Peyer's patch (tissue), 4 donors: ENCODE measurements at regions not wholly inside any gene's neighbourhood (a gene's known extent, or its start where the extent isn't known, plus 50 kb on each side); places are given as distances from the start of the nearest gene placed in this dataset.

ENCODE experiments used
- DNase-seq, 3 donors: peaks; one replicate each; pipeline ENCODE4 v3.0.0-alpha.2; 2017 to 2019
- H3K27ac ChIP-seq, 4 donors: fragments of 200-600 bp; sonication (generic); one replicate each; pipeline ENCODE4 v1.5.1; 2016 to 2019
- H3K27me3 ChIP-seq, 2 donors: fragments of 200-600 bp; sonication (generic); one replicate each; pipeline ENCODE4 v1.5.1; 2019
- H3K36me3 ChIP-seq, 3 donors: fragments of 200-600 bp; sonication (generic); one replicate each; pipeline ENCODE4 v1.5.1; 2016 to 2019
- H3K4me1 ChIP-seq, 4 donors: fragments of 200-600 bp; sonication (generic); one replicate each; pipeline ENCODE4 v1.5.1; 2016 to 2019
- H3K4me3 ChIP-seq, 4 donors: fragments of 200-600 bp; sonication (generic); 1 replicate in 3 of 4; 2 replicates in 1 of 4; pipeline ENCODE4 v1.5.1; 2016 to 2019; ENCODE audit warnings: mild to moderate bottlenecking in 1 of 4
- H3K9me3 ChIP-seq, 4 donors: fragments of 200-600 bp; sonication (generic); one replicate each; pipeline ENCODE4 v1.5.1; 2016 to 2019; ENCODE audit warnings: mild to moderate bottlenecking in 1 of 4
- CTCF ChIP-seq, 6 experiments: fragments of 450-650 bp in 4 of 6; fragments of 200-600 bp in 2 of 6; sonication (generic) in 1 of 6; IDR thresholded peaks; one replicate each; pipeline ENCODE4 v1.5.1; 2017 to 2019; ENCODE audit warnings: antibody characterized with exemption in 6 of 6, mild to moderate bottlenecking in 3 of 6, moderate library complexity in 1 of 6
- POLR2A ChIP-seq, 2 donors: fragments of 450-650 bp; IDR thresholded peaks; one replicate each; pipeline ENCODE4 v1.5.1; 2017; ENCODE audit warnings: antibody characterized with exemption in 2 of 2, mild to moderate bottlenecking in 2 of 2, moderate library complexity in 2 of 2

GRCh38 chr15:31461911-31462480 lies 135.4 kb downstream of the KLF13 start:
- Histone ChIP-seq H3K36me3 (no peaks in the 10 kb centered on the region), H3K9me3 (no peaks in the 10 kb centered on the region), H3K4me3 (no peak overlapping the region), H3K27me3 (no peaks in the 10 kb centered on the region), H3K27ac (no peak overlapping the region), H3K4me1 (peaks cover 0 to 20% (median 9%) of the 10 kb centered on the region in 4 donors)
- no peak for TF ChIP-seq POLR2A (IDR thresholded peaks at IDR 0.05)
- peak in 1 of 6 experiments; percentile 5 for TF ChIP-seq CTCF (IDR thresholded peaks at IDR 0.05)
- peak in 1 of 3 donors; percentile 33 for DNase-seq

DNA sequence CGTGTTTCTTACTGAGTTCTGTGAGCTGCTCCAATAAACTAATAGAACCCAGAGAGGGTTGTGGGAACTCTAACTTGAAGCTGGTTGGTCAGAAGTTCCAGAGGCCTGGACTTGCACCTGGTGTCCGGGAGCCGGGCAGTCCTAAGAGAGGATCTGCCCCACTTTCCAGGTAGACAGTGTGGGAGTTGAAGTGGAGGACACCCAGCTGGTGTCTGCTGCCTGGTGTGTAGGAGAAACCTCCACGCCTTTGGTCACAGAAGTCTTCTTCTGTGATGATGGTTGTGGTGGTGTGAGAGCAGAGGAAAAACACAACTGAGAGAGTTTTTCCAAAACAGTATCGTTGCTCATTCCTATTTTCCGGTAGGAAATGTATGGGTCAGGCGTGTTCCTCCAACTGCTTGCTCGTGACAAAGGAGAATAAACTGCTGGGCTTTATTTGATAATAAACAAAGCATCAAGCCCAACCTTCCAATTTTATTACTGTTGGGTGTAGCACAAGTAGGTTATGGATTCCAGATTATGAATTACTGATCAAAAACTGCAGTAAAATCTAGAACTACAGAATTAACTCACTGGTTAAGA lies 137.0 kb downstream of the KLF13 start:
- no peaks in the 10 kb centered on the region for H3K27me3 ChIP-seq
- H3K36me3 ChIP-seq, result no peaks in the 10 kb centered on the region
- H3K4me3 ChIP-seq, result no peak overlapping the region
- peak overlapping the region in 3 of 4 donors; percentile 73 to 94 (median 92) for H3K27ac ChIP-seq
- H3K9me3 ChIP-seq, result no peaks in the 10 kb centered on the region
- TF ChIP-seq POLR2A (IDR thresholded peaks at IDR 0.05) (no peak), CTCF (IDR thresholded peaks at IDR 0.05) (no peak)
- H3K4me1 ChIP-seq, result peaks cover 0 to 20% (median 4%) of the 10 kb centered on the region in 4 donors
- peak in 1 of 3 donors; percentile 43 for DNase-seq

DNA sequence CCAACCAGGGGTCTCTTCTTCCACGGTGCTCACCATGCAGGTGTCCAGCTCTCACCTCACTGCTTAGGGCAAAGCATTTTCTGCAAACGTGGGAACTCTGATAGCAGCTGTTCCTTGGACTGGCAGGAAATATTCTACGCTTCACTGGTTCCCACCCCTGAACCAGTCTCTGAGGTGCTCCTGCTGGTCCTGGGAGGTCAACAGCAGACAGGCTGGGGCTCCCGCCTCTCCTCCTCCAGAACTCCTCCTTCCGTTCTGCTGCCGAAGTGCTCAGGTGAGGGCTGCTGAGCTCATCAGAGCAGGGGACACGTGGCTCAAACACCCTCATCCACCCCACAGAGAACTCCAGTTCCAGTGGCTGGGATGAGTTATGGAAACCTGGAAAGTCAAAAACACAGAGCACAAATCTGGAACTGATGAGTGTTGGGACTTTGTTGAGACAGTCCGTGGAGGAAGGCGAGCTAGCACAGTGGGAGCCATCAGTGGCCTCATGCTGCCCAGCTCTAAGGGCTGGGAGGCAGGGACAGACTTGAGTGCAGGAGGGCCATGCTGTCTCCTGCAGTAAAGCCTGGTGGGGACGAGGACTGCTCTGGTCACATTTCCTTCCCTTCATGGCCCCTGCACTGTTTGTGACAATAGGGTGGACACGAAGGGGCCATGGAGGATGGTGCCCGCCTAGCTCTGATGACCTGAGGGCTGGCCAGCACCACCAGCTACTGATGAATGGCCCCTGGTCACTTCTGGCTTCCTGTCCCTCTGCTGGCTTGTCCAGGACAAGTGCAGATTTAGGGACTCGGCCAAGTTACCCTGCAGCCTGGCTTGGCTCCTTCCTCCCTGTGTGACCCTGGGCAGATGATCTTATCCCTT lies 137.8 kb downstream of the KLF13 start:
- Histone ChIP-seq H3K9me3 (no peaks in the 10 kb centered on the region), H3K27ac (peak overlapping the region in 3 of 4 donors; percentile 73 to 94 (median 92)), H3K36me3 (no peaks in the 10 kb centered on the region), H3K4me3 (no peak overlapping the region), H3K27me3 (no peaks in the 10 kb centered on the region), H3K4me1 (peaks cover 0 to 20% (median 3%) of the 10 kb centered on the region in 4 donors)
- TF ChIP-seq CTCF (IDR thresholded peaks at IDR 0.05) (no peak), POLR2A (IDR thresholded peaks at IDR 0.05) (no peak)
- DNase-seq, result peak in 2 of 3 donors; percentile 5 to 38

GRCh38 chr15:31465083-31465955 lies 138.7 kb downstream of the KLF13 start:
- Histone ChIP-seq H3K4me3 (no peak overlapping the region), H3K36me3 (no peaks in the 10 kb centered on the region), H3K4me1 (peaks cover 0 to 20% (median 3%) of the 10 kb centered on the region in 4 donors), H3K9me3 (no peaks in the 10 kb centered on the region), H3K27me3 (no peaks in the 10 kb centered on the region), H3K27ac (peak overlapping the region in 3 of 4 donors; percentile 73 to 94 (median 92))
- peak in 2 of 3 donors; percentile 90 for DNase-seq
- TF ChIP-seq POLR2A (IDR thresholded peaks at IDR 0.05) (peak; percentile 83 to 89), CTCF (IDR thresholded peaks at IDR 0.05) (no peak)

- H3K27me3 ChIP-seq, result no peaks in the 10 kb centered on the region
- peaks cover 0 to 21% (median 4%) of the 10 kb centered on the region in 4 donors for H3K4me1 ChIP-seq
- no peak for TF ChIP-seq POLR2A (IDR thresholded peaks at IDR 0.05)
- no peak for TF ChIP-seq CTCF (IDR thresholded peaks at IDR 0.05)
- no peaks in the 10 kb centered on the region for H3K36me3 ChIP-seq
- no peak for DNase-seq
- H3K9me3 ChIP-seq, result no peaks in the 10 kb centered on the region
- H3K4me3 ChIP-seq, result no peak overlapping the region
- no peak overlapping the region for H3K27ac ChIP-seq
Observed at GRCh38 chr15:31467361-31467760, 140.7 kb downstream of the KLF13 start.
